IMR-90 (cell line): ENCODE measurements at regions not wholly inside any gene's neighbourhood (a gene's known extent, or its start where the extent isn't known, plus 50 kb on each side); places are given as distances from the start of the nearest gene placed in this dataset.
"Not testable (repeated sequence)": the region's sequence is repeated elsewhere in the genome, so short reads cannot be mapped to it uniquely, and the experiment has no call there.

ENCODE experiments used
- CTCF ChIP-seq: conservative IDR thresholded peaks from 2 replicates; pipeline ENCODE4 v1.5.1; 2012; ENCODE audit warnings: mild to moderate bottlenecking, low read depth, low read length, improper control_type of control experiment
- MAFK ChIP-seq: IDR thresholded peaks from 2 replicates; pipeline ENCODE4 v1.6.1; 2012; ENCODE audit warnings: low read depth, low read length, improper control_type of control experiment
- MAZ ChIP-seq: IDR thresholded peaks from 2 replicates; pipeline ENCODE4 v1.6.1; 2012; ENCODE audit warnings: low read depth, mild to moderate bottlenecking, low read length, improper control_type of control experiment, moderate library complexity, borderline replicate concordance
- POLR2A ChIP-seq: IDR thresholded peaks from 2 replicates; pipeline ENCODE4 v1.6.1; 2012; ENCODE audit warnings: mild to moderate bottlenecking, low read depth, low read length
- RAD21 ChIP-seq: IDR thresholded peaks from 2 replicates; pipeline ENCODE4 v1.6.1; 2012; ENCODE audit warnings: low read length, improper control_type of control experiment
- RCOR1 ChIP-seq: IDR thresholded peaks from 2 replicates; pipeline ENCODE4 v1.6.1; 2012; ENCODE audit warnings: mild to moderate bottlenecking, low read length, improper control_type of control experiment; ENCODE audit not compliant: insufficient replicate concordance
- TF ChIP-seq, protein P1 (sequence below): fragments of 150-350 bp; IDR thresholded peaks from 2 replicates; pipeline ENCODE4 v1.6.1; 2016; ENCODE audit warnings: low read depth, mild to moderate bottlenecking, low read length, moderate library complexity, borderline replicate concordance

DNA sequence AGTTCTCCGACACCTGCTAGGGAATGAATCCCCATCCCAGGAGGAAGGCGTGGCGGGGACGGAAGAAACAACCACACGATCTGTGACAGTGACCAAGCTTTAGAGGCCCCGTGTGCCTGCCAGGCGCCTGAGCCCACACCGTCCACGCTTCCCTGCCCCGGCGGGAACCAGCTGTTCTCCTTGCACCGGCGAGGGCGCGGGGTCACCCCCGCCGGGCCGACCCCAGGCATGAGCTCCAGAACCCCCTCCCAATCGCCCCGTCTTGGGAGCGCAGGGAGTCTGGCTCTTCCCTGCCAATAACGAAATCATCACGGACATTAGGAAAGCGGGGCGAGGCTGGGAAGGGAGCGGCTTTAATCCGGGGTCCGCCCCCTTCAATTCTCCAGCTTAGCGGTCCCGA is 133.3 kb downstream of the POTEG start:
- not testable (repeated sequence) for TF ChIP-seq POLR2A, MAFK, CTCF, RAD21, RCOR1, MAZ
- TF ChIP-seq, protein P1, sequence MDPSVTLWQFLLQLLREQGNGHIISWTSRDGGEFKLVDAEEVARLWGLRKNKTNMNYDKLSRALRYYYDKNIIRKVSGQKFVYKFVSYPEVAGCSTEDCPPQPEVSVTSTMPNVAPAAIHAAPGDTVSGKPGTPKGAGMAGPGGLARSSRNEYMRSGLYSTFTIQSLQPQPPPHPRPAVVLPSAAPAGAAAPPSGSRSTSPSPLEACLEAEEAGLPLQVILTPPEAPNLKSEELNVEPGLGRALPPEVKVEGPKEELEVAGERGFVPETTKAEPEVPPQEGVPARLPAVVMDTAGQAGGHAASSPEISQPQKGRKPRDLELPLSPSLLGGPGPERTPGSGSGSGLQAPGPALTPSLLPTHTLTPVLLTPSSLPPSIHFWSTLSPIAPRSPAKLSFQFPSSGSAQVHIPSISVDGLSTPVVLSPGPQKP, result not testable (repeated sequence)
